ENCODE measurements at regions not wholly inside any gene's neighbourhood (a gene's known extent, or its start where the extent isn't known, plus 50 kb on each side); places are given as distances from the start of the nearest gene placed in this dataset.
"Not testable (repeated sequence)": the region's sequence is repeated elsewhere in the genome, so short reads cannot be mapped to it uniquely, and the experiment has no call there.

- Histone ChIP-seq H3K4me1 (ENCODE audit: low read depth) (no peaks in the 10 kb centered on the region), H3K4me3 (no peak overlapping the region), H3K9me3 (no peaks in the 10 kb centered on the region), H3K36me3 (ENCODE audit: low read depth) (no peaks in the 10 kb centered on the region)
- no peak for TF ChIP-seq CTCF (IDR thresholded peaks at IDR 0.05)
- intact Hi-C loops (cut with DNase I, micrococcal nuclease): no loop called here
- no peak for ATAC-seq
- no peak for DNase-seq
Measured at GRCh38 chr6:87753131-87753685, 51.2 kb upstream of the AKIRIN2 start.

- intact Hi-C loops (cut with DNase I, micrococcal nuclease); H3K4me3 ChIP-seq; H3K36me3 ChIP-seq (ENCODE audit: low read depth); DNase-seq; H3K9me3 ChIP-seq; ATAC-seq; H3K4me1 ChIP-seq (ENCODE audit: low read depth): not testable (repeated sequence)
Measured at GRCh38 chr6:87752503-87752902, 50.5 kb upstream of the AKIRIN2 start.

Data from mucosa of descending colon (tissue), 3 donors.